ENCODE measurements at regions not wholly inside any gene's neighbourhood (a gene's known extent, or its start where the extent isn't known, plus 50 kb on each side); places are given as distances from the start of the nearest gene placed in this dataset.

GRCh38 chr6:40695750-40696415 lies 108.7 kb upstream of the LRFN2 start:
- Mint-ChIP-seq H3K27me3 (peaks cover 4 to 8% of the 10 kb centered on the region in 2 donors), H3K4me1 (no peaks in the 10 kb centered on the region), H3K9me3 (no peaks in the 10 kb centered on the region), H3K4me3 (no peak overlapping the region), H3K36me3 (no peaks in the 10 kb centered on the region), H3K27ac (no peak overlapping the region)
- Histone ChIP-seq H3K36me3 (ENCODE audit: control insufficient read depth in 2 of 2, extremely low read depth in 1 of 2, insufficient read depth in 1 of 2, low read length in 1 of 2) (no peaks in the 10 kb centered on the region), H3K9me3 (no peaks in the 10 kb centered on the region), H3K27ac (ENCODE audit: low read length) (no peak overlapping the region), H3K27me3 (replicated peaks in 1 of 2; ENCODE audit: control insufficient read depth in 2 of 2, extremely low read depth in 1 of 2, insufficient read depth in 2 of 2, low read length in 1 of 2) (peaks cover 0 to 6% of the 10 kb centered on the region in 2 experiments), H3K4me1 (ENCODE audit: control insufficient read depth in 1 of 2, extremely low read depth in 1 of 2, insufficient read depth in 2 of 2, low read length in 2 of 2) (no peaks in the 10 kb centered on the region), H3K4me3 (ENCODE audit: control insufficient read depth in 1 of 2, extremely low read depth in 1 of 2, low read length in 1 of 2) (no peak overlapping the region)
- DNase-seq (no peak), ATAC-seq (replicated peaks in 1 of 4) (no peak)
- POLR2A ChIA-PET, result no interaction called here
- whole genome bisulfite sequencing (ENCODE audit: insufficient coverage), result 80% methylated on average over 7 of the region's 8 CpGs
- CTCF ChIA-PET, result no interaction called here

DNA sequence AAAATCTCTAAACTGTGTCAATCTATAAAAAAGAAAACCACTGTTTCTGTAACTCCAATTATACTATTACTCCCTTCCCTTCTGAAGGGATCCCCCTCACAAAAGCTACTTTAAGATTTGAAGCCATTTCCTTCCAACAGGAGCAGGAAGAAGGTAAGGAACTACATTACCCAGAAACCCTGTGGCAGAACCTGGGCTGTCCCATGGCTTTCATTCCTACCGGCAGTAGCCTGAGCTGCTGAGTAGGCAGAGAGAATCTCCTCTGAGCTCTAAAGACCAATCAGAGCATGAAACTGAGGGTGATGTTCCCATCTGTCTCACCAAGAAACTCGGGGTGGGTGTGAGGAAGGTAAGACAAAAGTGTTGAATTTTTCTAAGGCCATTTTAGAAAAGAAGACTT lies 108.0 kb upstream of the LRFN2 start:
- H3K4me1 ChIP-seq (ENCODE audit: control insufficient read depth in 1 of 2, extremely low read depth in 1 of 2, insufficient read depth in 2 of 2, low read length in 2 of 2), result no peaks in the 10 kb centered on the region
- no peak overlapping the region for H3K4me3 ChIP-seq (ENCODE audit: control insufficient read depth in 1 of 2, extremely low read depth in 1 of 2, low read length in 1 of 2)
- Mint-ChIP-seq H3K27ac (no peak overlapping the region), H3K4me1 (no peaks in the 10 kb centered on the region), H3K9me3 (no peaks in the 10 kb centered on the region), H3K4me3 (no peak overlapping the region), H3K36me3 (no peaks in the 10 kb centered on the region), H3K27me3 (peaks cover 4 to 8% of the 10 kb centered on the region in 2 donors)
- ATAC-seq (replicated peaks in 1 of 4) (no peak), DNase-seq (no peak)
- no peaks in the 10 kb centered on the region for H3K9me3 ChIP-seq
- no peaks in the 10 kb centered on the region for H3K36me3 ChIP-seq (ENCODE audit: control insufficient read depth in 2 of 2, extremely low read depth in 1 of 2, insufficient read depth in 1 of 2, low read length in 1 of 2)
- WGBS (ENCODE audit: insufficient coverage), result no CpG with 5 or more reads among the region's 2 CpGs
- H3K27me3 ChIP-seq (replicated peaks in 1 of 2; ENCODE audit: control insufficient read depth in 2 of 2, extremely low read depth in 1 of 2, insufficient read depth in 2 of 2, low read length in 1 of 2), result peaks cover 0 to 6% of the 10 kb centered on the region in 2 experiments
- ChIA-PET POLR2A (no interaction called here), CTCF (no interaction called here)
- H3K27ac ChIP-seq (ENCODE audit: low read length), result no peak overlapping the region

GRCh38 chr6:40693768-40694167 lies 106.6 kb upstream of the LRFN2 start:
- Mint-ChIP-seq H3K27ac (no peak overlapping the region), H3K27me3 (peaks cover 7 to 8% of the 10 kb centered on the region in 2 donors), H3K36me3 (no peaks in the 10 kb centered on the region), H3K4me3 (no peak overlapping the region), H3K4me1 (no peaks in the 10 kb centered on the region), H3K9me3 (no peaks in the 10 kb centered on the region)
- no peak for DNase-seq
- Histone ChIP-seq H3K36me3 (ENCODE audit: control insufficient read depth in 2 of 2, extremely low read depth in 1 of 2, insufficient read depth in 1 of 2, low read length in 1 of 2) (no peaks in the 10 kb centered on the region), H3K27me3 (replicated peaks in 1 of 2; ENCODE audit: control insufficient read depth in 2 of 2, extremely low read depth in 1 of 2, insufficient read depth in 2 of 2, low read length in 1 of 2) (peaks cover 0 to 8% of the 10 kb centered on the region in 2 experiments), H3K27ac (ENCODE audit: low read length) (no peak overlapping the region), H3K9me3 (no peaks in the 10 kb centered on the region), H3K4me3 (ENCODE audit: control insufficient read depth in 1 of 2, extremely low read depth in 1 of 2, low read length in 1 of 2) (no peak overlapping the region), H3K4me1 (ENCODE audit: control insufficient read depth in 1 of 2, extremely low read depth in 1 of 2, insufficient read depth in 2 of 2, low read length in 2 of 2) (no peaks in the 10 kb centered on the region)
- ATAC-seq (replicated peaks in 1 of 4), result no peak
- CTCF ChIA-PET, result no interaction called here
- POLR2A ChIA-PET, result no interaction called here
- WGBS (ENCODE audit: insufficient coverage), result 43% methylated on average over 1 of the region's 3 CpGs

GRCh38 chr6:40692337-40692736 lies 105.2 kb upstream of the LRFN2 start:
- Histone ChIP-seq H3K27me3 (replicated peaks in 1 of 2; ENCODE audit: control insufficient read depth in 2 of 2, extremely low read depth in 1 of 2, insufficient read depth in 2 of 2, low read length in 1 of 2) (peaks cover 0 to 4% of the 10 kb centered on the region in 2 experiments), H3K9me3 (no peaks in the 10 kb centered on the region), H3K4me1 (ENCODE audit: control insufficient read depth in 1 of 2, extremely low read depth in 1 of 2, insufficient read depth in 2 of 2, low read length in 2 of 2) (no peaks in the 10 kb centered on the region), H3K27ac (ENCODE audit: low read length) (no peak overlapping the region), H3K4me3 (ENCODE audit: control insufficient read depth in 1 of 2, extremely low read depth in 1 of 2, low read length in 1 of 2) (no peak overlapping the region), H3K36me3 (ENCODE audit: control insufficient read depth in 2 of 2, extremely low read depth in 1 of 2, insufficient read depth in 1 of 2, low read length in 1 of 2) (no peaks in the 10 kb centered on the region)
- no peak overlapping the region for H3K27ac Mint-ChIP-seq
- no peak overlapping the region for H3K4me3 Mint-ChIP-seq
- peaks cover 7 to 18% of the 10 kb centered on the region in 2 donors for H3K27me3 Mint-ChIP-seq
- H3K36me3 Mint-ChIP-seq, result no peaks in the 10 kb centered on the region
- 42% methylated on average over 2 of the region's 2 CpGs for WGBS (ENCODE audit: insufficient coverage)
- H3K4me1 Mint-ChIP-seq, result no peaks in the 10 kb centered on the region
- no peak for ATAC-seq (replicated peaks in 1 of 4)
- POLR2A ChIA-PET, result no interaction called here
- DNase-seq, result no peak
- CTCF ChIA-PET, result no interaction called here
- no peaks in the 10 kb centered on the region for H3K9me3 Mint-ChIP-seq

- H3K9me3 Mint-ChIP-seq, result peaks cover 3 to 6% (median 5%) of the 10 kb centered on the region in 3 donors
- ATAC-seq (replicated peaks in 1 of 4) (no peak), DNase-seq (no peak)
- 38% methylated on average over 1 of the region's 4 CpGs for WGBS (ENCODE audit: insufficient coverage)
- no peak overlapping the region for H3K4me3 Mint-ChIP-seq
- no peaks in the 10 kb centered on the region for H3K9me3 ChIP-seq
- H3K36me3 Mint-ChIP-seq, result no peaks in the 10 kb centered on the region
- ChIA-PET CTCF (no interaction called here), POLR2A (no interaction called here)
- H3K4me1 Mint-ChIP-seq, result no peaks in the 10 kb centered on the region
- no peak overlapping the region for H3K27ac ChIP-seq (ENCODE audit: low read length)
- no peak overlapping the region for H3K4me3 ChIP-seq (ENCODE audit: control insufficient read depth in 1 of 2, extremely low read depth in 1 of 2, low read length in 1 of 2)
- peaks cover 11 to 31% of the 10 kb centered on the region in 2 donors for H3K27me3 Mint-ChIP-seq
- no peaks in the 10 kb centered on the region for H3K4me1 ChIP-seq (ENCODE audit: control insufficient read depth in 1 of 2, extremely low read depth in 1 of 2, insufficient read depth in 2 of 2, low read length in 2 of 2)
- H3K36me3 ChIP-seq (ENCODE audit: control insufficient read depth in 2 of 2, extremely low read depth in 1 of 2, insufficient read depth in 1 of 2, low read length in 1 of 2), result no peaks in the 10 kb centered on the region
- H3K27ac Mint-ChIP-seq, result no peak overlapping the region
- H3K27me3 ChIP-seq (replicated peaks in 1 of 2; ENCODE audit: control insufficient read depth in 2 of 2, extremely low read depth in 1 of 2, insufficient read depth in 2 of 2, low read length in 1 of 2), result peaks cover 0 to 9% of the 10 kb centered on the region in 2 experiments
These were observed 102.0 kb upstream of the LRFN2 start for GRCh38 chr6:40689185-40689584.

- Histone ChIP-seq H3K9me3 (no peaks in the 10 kb centered on the region), H3K4me3 (ENCODE audit: control insufficient read depth in 1 of 2, extremely low read depth in 1 of 2, low read length in 1 of 2) (no peak overlapping the region), H3K4me1 (ENCODE audit: control insufficient read depth in 1 of 2, extremely low read depth in 1 of 2, insufficient read depth in 2 of 2, low read length in 2 of 2) (no peaks in the 10 kb centered on the region), H3K27ac (ENCODE audit: low read length) (no peak overlapping the region), H3K36me3 (ENCODE audit: control insufficient read depth in 2 of 2, extremely low read depth in 1 of 2, insufficient read depth in 1 of 2, low read length in 1 of 2) (no peaks in the 10 kb centered on the region), H3K27me3 (replicated peaks in 1 of 2; ENCODE audit: control insufficient read depth in 2 of 2, extremely low read depth in 1 of 2, insufficient read depth in 2 of 2, low read length in 1 of 2) (peaks cover 0 to 9% of the 10 kb centered on the region in 2 experiments)
- ChIA-PET CTCF (no interaction called here), POLR2A (no interaction called here)
- 80% methylated on average over 7 of the region's 7 CpGs for WGBS (ENCODE audit: insufficient coverage)
- no peaks in the 10 kb centered on the region for H3K36me3 Mint-ChIP-seq
- ATAC-seq (replicated peaks in 1 of 4), result no peak
- H3K4me1 Mint-ChIP-seq, result no peaks in the 10 kb centered on the region
- H3K4me3 Mint-ChIP-seq, result no peak overlapping the region
- peaks cover 11 to 31% of the 10 kb centered on the region in 2 donors for H3K27me3 Mint-ChIP-seq
- no peak for DNase-seq
- H3K27ac Mint-ChIP-seq, result no peak overlapping the region
- H3K9me3 Mint-ChIP-seq, result peaks cover 3 to 6% (median 5%) of the 10 kb centered on the region in 3 donors
These were observed 101.1 kb upstream of the LRFN2 start for GRCh38 chr6:40688214-40688761.
